AML-193 (cell line): ENCODE measurements at regions not wholly inside any gene's neighbourhood (a gene's known extent, or its start where the extent isn't known, plus 50 kb on each side); places are given as distances from the start of the nearest gene placed in this dataset.
"Not testable (repeated sequence)": the region's sequence is repeated elsewhere in the genome, so short reads cannot be mapped to it uniquely, and the experiment has no call there.

Experiments
- DNase-seq, 2 experiments: peaks; one replicate each; lab custom pipeline; 2025; lab: John Stamatoyannopoulos, UW

DNA sequence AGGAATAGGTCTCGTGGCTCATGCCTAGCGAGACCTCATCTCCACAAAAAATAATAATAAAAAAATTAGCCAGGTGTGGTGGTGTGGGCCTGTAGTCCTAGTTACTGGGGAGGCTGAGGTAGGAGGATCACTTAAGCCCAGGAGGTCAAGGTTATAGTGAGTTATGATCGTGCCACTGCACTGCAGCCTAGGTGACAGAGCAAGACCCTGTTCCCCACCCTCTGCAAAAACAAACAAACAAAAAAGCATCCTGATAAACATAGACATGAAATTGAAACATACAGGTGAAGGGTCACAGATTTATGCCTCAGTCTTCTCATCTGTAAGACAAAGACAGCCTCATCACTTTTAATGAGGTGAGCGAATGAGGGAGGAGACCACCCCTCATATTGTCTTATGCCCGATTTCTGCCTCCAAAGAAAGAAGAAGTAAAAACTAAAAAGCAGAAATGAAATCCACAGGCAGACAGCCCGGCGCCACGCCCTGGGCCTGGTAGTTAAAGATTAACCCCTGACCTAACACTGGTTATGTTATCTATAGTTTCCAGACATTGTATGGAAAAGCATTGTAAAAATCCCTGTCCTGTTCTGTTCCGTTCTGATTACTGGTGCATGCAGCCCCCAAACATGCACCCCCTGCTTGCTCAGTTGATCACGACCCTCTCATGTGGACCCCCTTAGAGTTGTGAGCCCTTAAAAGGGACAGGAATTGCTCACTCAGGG lies 138.5 kb downstream of the OR2B2 start:
- not testable (repeated sequence) for DNase-seq

GRCh38 chr6:27772261-27773001 lies 139.8 kb downstream of the OR2B2 start:
- peak; percentile 73 to 78 for DNase-seq

GRCh38 chr6:27771235-27771634 lies 141.0 kb downstream of the OR2B2 start:
- DNase-seq: peak in 1 of 2 experiments; percentile 2

DNA sequence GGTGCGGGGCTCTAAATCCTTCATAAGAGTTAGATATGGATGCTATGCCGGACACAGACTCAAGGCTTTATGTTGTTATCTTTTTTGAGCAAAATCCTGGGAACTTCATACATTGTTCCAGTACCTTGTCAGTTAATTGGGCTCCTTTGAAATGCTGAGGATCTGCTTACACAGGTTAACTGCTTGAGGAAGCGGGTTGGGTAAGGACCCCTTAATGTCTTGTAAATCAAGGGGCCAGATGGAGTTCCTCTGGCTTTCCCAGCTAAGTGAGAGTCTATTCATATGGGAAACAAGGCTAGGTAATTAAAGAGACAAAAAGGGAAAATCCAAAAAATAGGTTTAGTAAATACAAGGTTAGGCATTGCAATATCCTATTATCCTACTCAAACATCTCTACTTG lies 141.5 kb downstream of the OR2B2 start:
- no peak for DNase-seq

DNA sequence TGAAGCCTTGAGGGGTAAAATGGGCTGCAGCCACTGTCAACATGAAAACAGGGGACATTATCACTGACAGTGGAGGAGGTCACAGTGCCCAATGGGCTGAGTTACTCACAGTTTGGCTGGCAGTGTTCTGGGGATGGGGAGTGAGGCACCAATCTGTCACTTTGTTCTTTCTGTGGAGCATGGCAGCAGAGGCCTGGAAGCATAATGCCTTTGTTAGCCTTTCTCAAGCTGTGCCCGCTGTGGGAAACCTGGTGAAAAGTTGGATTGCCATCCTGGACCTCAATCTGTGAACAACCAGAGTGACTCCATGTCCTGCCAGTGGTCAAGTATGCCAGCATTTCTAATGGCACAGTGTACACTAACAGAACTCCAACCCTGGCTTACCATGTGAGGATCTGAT lies 143.6 kb downstream of the OR2B2 start:
- DNase-seq: no peak

- DNase-seq: no peak
Observed at GRCh38 chr6:27767851-27768250, 144.3 kb downstream of the OR2B2 start.

GRCh38 chr6:27766405-27766804 lies 145.8 kb downstream of the OR2B2 start:
- no peak for DNase-seq

GRCh38 chr6:27765028-27765590 lies 147.1 kb downstream of the OR2B2 start:
- DNase-seq: no peak

DNA sequence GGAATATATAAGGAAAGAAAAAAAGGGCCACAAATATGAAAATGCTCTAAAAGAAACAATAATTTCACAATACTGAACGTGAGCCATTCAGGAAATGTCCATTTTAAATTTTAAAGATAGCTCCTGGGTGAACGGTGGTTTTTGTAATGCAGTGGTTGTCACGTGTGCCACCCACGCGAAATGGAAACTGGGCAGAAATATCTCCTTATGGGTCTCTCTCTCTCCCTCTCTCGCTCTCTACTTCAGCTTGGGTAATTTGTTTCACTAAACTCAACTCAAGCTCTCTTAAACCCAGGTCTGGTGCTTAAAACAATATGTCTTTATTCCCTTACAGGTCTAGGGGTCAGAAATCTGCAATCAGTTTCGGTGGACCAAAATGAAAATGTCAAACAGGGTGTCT lies 150.8 kb downstream of the OR2B2 start:
- DNase-seq: no peak

DNA sequence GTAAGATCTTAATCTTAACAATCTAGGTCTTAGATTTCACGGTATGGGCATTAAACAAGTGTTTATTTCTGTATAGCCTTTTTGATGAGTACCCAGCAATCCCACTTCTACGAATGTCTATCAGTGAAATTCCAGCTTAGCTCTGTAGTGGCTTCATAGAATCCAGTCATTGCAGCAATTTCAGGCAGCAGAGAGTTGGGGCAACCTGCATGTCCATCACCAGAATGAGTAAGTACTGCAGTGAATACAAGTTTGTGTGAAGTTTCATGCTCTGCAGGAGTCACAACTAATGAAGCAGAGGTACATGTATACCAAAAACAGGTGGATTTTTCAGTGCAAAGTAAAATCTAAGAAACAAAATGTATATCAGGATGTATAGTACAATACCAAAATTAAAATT lies 151.7 kb downstream of the OR2B2 start:
- DNase-seq: no peak

- DNase-seq: no peak
Observed at GRCh38 chr6:27759930-27760329, 152.3 kb downstream of the OR2B2 start.

DNA sequence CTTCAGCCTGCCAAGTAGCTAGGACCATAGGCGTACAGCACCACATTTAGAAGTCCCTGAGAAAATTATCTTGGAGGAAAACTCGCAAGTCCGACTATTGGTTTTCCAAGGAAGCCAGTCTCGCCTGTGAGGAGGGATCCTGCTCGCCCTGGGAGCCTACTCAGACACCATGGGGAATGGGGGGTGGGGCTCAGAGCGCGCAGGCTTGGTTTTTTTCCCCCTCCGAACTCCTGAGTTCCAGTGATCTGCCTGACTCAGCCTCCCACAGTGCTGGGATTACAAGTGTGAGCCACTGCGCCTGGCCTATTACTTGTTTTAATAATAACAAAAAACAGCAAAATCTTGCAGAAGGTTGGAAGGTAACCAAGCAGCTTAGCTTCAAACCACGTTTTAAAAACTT lies 153.7 kb downstream of the OR2B2 start:
- no peak for DNase-seq

- DNase-seq: no peak
Observed at GRCh38 chr6:27757307-27757706, 154.9 kb downstream of the OR2B2 start.

DNA sequence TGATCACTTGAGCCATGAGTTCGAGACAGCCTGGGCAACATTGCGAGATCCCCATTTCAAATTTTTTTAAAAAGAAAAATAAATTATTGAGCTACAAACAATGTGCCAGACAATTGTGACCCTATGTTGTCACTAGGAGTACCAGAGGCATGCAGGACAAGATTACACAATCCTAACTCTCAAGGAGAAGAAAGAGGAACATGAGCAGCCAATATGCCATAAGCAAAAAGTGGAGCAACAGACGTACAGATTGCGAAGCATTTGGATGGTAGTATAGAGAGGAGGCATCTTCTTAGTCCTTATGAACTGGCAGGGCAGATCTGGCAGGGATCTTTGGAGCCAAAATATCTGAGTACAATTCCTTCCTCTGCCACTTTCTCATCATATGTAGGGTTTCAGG lies 156.4 kb downstream of the OR2B2 start:
- DNase-seq: peak; percentile 99

DNA sequence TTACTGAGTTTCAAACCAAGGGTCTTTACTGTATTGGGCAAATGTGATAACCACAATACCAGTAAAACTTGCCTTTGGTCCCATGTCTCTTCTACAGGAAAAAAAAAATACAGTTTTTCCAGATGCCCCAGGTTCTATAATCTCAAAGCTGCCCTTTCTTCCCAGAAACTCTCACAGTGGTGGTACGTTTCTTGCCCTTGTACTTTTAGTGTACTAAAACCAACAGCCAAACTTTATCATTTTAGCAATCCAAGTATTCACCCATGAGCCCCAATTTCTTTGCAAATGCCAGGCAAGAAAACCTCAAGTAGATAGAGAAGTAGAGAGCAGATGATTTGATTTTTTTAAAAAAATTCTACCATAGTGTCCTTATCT lies 157.8 kb downstream of the OR2B2 start:
- DNase-seq: no peak

DNA sequence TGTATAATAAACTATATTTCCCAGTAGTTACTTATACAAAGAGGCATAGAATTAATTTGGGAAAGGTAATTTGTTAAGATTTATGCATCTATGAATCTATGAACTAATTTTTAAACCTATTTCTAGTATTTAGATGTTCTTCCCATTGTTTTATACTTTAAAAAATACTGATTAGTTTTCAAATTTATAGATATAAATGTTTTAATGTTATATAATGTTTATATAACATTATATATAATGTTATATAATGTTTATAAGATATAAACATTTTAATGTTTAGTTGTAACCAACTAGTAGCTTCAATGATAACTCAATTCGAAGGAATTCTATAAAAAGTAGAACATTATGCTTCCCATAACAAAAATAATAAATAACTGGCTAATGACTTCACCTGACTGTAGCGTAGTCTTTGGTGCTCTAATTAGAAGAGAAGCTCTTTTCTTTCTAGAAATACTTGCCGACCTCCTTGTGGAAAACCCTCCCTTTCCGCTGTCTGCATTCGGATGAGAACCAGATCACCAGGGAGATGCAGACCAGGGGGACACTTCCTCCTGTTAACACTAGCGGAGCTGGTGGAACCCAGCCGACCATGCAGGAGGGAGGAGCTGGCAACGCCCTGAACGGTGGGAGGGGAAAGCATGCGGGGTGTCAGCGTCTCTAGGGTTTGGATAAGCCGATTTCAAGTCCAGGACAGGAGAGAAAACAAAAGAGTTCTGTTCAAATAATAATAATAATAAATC lies 158.4 kb downstream of the OR2B2 start:
- DNase-seq: peak; percentile 89 to 92

DNA sequence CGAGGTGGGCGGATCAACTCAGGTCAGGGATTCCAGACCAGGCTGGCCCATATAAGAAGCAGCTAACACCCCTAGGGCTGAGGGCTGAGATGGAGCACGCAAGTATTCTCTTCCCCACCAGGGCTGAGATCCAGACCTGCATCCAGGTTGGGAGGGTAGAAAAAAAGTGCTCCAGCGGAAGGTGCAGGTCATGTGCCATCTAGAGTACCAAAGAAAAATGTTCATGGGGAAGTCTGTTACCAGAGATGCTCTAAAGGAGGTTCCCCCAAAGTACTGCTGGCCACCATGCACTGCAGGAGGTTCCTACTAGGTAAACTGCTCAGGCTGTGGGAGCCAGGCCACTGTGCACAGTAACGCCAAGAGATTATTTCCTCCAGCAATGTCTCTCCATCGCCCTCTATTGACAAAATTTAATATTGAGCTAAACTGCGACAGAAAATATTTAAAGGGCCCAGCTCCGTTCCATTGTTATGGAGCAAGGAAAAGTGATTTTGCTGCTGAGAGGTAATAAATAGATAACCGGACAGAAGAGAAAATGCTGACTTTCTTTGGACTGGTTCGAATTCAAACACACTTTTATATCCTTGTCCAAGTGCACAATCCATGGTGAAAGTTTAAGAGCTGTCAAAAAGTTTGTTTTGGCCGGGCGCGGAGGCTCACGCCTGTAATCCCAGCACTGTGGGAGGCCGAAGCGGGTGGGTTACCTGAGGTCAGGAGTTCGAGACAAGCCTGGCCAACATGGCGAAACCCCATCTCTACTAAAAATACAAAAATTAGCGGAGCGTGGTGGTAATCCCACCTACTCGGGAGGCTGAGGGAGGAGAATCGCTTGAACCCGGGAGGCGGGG lies 159.9 kb downstream of the OR2B2 start:
- peak; percentile 83 to 86 for DNase-seq

DNA sequence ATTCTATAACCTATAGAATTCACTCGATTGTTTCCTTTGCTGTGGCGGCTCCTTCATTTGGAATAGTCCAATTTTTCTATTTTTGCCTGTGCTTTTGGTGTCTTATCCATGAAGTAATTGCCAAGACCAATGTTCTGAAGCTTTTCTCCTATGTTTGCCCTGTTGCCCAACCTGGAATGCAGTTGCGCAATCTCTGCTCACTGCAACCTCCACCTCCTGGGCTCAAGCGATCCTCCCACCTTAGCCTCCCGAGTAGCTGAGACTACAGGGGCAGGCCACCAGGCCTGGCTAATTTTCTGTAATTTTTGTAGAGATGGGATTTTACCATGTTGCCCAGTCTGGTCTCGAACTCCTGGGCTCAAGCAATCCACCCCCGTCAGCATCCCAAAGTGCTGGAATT lies 163.5 kb downstream of the OR2B2 start:
- DNase-seq: no peak

- no peak for DNase-seq
Observed at GRCh38 chr6:27747637-27748036, 164.6 kb downstream of the OR2B2 start.

GRCh38 chr6:27746860-27747259 lies 165.3 kb downstream of the OR2B2 start:
- not testable (repeated sequence) for DNase-seq

- no peak for DNase-seq
Observed at GRCh38 chr6:27743787-27744186, 168.4 kb downstream of the OR2B2 start.
